Body of pancreas (tissue), 4 donors: ENCODE measurements at regions not wholly inside any gene's neighbourhood (a gene's known extent, or its start where the extent isn't known, plus 50 kb on each side); places are given as distances from the start of the nearest gene placed in this dataset.
"Not testable (repeated sequence)": the region's sequence is repeated elsewhere in the genome, so short reads cannot be mapped to it uniquely, and the experiment has no call there.

Source experiments
- CTCF ChIP-seq, 7 experiments: fragments of 450-650 bp in 4 of 7; fragments of 200-600 bp in 3 of 7; sonication (generic) in 3 of 7; IDR thresholded peaks; one replicate each; pipeline ENCODE4 v1.5.1; 2016 to 2019; ENCODE audit warnings: antibody characterized with exemption in 7 of 7
- POLR2A ChIP-seq, 3 donors: fragments of 450-650 bp; IDR thresholded peaks; one replicate each; pipeline ENCODE4 v1.6.1; 2016; ENCODE audit warnings: antibody characterized with exemption in 3 of 3, mild to moderate bottlenecking in 2 of 3

- not testable (repeated sequence) for TF ChIP-seq POLR2A, CTCF (IDR thresholded peaks at IDR 0.05)
These were observed 166.1 kb upstream of the CCZ1B start for GRCh38 chr7:6992133-6992532.
